Effector CD4-positive, alpha-beta T cell (primary cell): ENCODE measurements at regions not wholly inside any gene's neighbourhood (a gene's known extent, or its start where the extent isn't known, plus 50 kb on each side); places are given as distances from the start of the nearest gene placed in this dataset.
"Not testable (repeated sequence)": the region's sequence is repeated elsewhere in the genome, so short reads cannot be mapped to it uniquely, and the experiment has no call there.

ENCODE experiments used
- DNase-seq: peaks from one replicate; pipeline ENCODE4 v3.0.0-alpha.2; 2020

DNA sequence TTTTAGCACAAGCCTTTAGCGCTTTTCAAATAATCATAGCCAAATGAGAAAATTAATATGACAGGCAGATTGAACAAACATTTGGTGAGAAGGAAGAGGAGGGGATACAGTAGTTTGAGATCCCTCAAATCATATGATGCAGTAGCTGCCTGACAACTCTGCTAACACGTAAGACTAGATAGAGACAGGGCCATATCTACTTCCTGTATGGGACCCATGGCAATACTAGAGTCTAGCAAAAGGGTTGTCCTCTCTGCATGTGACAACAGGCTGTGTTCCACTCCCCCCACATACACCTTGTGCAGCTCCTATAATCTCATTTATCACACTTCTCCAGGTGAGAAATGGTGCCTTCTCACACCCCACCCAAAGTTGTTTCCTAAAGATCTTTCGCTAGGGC is 106.3 kb upstream of the NBPF26 start:
- DNase-seq: not testable (repeated sequence)

DNA sequence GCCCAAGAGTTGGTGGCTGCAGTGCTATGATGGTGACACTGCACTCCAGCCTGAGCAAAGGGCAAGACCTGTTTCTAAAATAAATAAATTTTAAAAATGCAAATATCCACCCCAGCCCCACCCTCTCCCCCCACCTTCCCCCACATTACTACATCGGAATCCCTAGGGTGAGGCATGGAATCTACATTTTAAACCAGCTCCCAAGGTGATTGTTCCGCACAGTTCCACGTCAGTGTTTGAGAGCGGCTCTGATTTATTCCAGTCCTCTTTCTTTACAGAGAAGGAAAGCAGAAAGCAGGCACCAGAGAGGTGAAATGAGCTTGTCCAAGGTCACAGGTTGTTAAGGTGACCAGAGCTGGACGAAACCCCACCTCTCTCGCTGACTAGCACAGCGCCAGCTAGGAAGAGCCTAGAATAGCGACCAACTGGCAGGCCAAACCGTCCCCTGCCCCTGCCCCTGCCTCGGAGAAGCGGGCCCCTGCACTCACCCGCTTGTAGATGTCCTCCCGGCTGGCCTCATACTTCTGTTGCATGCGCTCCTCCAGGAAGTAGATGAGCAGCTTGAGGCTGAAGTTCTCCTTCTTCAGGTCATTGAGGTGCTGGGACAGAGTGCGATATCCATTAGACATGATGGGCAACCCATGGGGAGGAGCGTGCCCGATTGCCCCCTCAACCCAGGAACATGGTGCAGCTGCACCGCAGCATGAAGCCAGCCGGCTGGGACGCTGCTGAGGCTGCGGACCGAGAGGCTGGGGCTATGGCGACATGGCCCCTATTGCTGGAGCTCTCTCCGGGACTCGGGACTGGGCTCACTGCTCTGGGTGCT is 103.7 kb upstream of the NBPF26 start:
- not testable (repeated sequence) for DNase-seq

DNA sequence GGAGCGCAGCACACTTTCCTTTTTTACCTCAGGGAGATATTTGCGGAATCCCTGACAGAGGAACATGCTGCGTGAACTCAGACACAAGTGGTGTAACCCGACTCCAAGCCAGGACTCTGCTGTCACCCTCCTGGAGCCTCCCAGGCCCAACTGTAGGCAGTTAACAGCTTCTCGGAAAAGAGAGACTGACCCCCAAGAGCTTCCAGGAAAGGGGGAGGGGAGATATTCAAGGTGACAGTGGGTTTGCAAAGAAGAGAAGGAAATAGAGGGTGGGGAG is 103.1 kb upstream of the NBPF26 start:
- not testable (repeated sequence) for DNase-seq

DNA sequence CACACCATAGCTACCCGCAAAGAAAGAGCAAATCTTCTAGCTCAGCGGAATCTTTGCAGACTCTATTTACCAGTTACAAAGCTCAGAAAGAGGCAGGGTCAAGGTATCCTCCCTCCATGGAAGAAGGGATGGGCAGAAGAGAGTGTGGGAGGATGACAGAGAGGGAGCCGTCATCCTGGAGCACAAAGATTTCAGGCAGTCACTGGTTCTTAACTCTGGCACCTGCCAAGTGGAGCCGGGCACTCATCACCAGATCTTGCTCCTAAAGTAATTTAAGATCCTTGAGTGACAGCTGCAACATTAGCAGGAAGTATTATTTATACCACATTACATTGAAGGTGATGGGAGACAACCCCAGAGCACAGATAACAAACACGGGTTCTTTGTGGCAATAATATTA is 102.5 kb upstream of the NBPF26 start:
- not testable (repeated sequence) for DNase-seq

DNA sequence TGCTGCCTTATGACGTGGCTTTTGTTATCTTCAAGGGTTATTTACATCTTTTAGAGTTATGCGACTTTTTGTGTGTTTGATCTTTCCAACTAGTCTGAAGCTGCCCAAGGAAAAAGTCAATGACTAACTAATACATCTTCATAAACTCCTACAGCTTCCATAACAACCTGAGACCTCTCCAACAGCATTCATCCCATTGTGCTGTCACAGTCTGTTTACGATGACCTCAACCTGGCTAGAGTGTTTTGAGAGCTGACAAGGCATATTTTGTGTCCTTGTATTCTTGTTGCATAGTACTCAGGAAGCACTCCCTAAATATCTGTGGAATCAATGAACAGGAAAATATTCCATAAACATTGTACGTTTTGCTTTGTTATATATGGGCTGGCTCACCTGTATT is 100.2 kb upstream of the NBPF26 start:
- DNase-seq: not testable (repeated sequence)

DNA sequence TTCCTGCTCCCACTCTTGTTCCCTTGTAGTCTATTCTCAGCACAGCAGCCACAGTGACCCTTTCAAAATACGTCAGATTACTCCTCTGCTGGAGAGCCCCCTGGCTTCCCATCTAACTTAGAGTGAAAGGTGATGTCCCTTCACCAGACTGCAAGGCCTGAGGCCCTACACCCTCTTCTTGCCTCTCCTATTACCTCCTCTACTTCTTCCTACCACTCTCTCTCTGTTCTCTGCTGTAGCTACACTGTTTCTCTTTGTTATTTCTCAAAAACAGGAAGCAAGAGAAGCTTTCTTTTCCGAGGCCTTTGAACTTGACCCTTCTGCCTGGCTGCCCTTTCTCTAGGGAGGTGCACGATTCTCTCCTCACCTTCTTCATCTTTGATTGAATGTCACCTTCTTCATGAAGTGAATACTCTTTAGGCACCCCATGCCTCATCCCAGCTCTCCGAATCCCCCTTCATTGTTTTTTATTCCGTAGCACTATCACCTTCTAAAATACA is 99.1 kb upstream of the NBPF26 start:
- not testable (repeated sequence) for DNase-seq

DNA sequence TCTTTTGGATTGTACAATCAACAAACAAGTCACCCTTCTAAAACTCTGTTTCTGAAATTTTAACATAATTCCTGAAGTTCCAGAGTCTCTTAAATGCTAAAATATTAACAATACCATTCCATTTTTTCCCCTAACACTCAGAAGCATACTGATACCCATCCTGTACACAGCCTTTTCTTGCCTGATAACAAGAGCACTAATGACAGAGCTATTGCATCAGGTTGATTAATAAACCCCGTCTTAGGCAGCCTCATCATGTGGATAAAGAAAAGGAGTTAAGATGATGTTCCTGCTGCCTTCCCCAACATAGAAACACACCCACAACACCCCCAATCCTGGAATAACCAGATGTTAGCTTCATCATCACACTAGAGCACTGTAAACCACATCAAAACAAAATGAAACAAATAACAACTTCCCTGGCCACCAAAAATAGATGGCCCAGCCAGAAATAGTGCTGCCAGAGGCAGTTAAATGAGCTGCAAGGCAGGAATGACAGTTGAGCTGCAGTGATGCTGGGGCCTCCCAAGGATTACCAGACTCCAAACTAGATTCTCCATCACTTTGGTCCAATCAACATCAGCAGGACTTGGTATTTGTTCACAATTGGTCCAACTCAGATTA is 93.8 kb upstream of the NBPF26 start:
- DNase-seq: not testable (repeated sequence)

DNA sequence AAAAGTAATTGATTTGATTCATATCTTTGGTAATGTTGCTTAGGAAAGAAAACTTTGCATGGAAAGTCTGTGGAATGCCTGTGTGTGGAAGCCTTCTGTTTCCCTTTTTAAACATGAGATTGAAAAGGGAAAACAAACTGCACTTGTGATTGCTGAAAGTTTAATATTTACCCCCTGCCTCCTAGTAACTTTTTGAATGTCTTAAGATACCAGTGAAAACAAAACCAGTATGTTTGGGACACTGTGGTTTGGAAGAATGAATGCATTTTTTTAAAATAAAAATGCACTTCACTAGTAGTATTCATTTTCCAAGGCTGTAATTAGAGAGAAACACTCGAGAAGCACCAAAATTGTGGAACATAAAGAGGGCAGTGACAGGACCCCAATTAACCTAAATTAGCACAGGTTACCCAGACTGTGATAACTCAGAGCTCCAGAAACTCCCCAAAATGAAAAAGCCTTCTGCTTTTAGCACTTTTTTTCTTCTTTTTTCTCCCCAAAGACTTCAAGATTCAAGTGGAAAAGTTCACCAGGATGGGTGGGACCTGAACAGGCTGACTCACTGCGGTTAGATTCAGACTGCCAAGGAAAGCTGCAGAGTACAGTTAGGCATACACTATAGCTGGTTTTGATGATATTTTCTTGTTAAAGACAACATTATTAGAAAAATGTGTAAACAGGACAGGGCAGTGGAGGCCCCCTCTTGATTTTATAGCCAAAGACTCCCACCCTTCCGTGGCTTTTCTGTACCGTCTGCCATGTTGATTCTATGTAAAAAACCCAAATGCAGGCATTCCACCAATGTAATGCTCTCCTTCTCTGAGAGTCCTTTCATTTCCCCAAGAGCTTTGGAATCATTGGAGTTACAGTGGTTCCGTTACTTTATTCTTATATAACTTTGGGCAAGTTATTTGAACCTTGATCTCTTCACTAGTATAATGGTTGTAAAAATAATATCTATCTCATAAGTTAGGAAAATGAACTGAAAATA is 88.6 kb upstream of the NBPF26 start:
- DNase-seq: not testable (repeated sequence)

DNA sequence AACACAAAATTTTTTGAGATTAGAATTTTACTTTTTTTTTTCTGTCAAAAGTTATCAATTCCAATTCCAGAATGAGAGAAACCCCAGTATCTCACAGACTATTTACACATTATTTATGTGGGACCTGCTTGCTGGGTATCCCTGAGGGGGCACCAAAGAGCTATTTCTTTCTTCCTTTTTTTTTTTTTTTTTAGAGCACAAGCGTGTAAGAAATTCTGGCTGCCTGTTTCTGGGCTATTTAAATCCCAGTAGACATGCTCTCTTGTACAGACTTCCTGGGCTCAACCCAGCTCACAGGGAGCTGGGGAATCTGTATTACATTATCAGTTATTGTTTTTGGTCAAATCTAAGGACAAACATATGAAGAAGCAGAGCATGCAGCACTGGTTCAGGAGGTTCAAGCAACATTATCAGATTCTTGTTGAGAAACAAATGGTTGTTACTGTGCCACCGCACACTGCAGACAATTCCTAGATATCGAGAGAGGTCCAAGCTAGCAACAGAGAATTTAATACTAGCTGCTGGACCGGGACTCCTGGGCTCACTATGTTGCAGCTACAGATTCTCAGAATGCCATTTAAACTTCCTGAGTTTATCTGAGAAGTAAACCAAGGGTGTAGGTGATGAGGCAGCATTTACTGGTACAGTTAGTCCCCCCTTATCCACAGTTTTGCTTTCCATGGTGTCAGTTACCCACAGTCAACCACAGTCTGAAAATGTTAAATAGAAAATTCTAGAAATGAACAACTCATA is 83.3 kb upstream of the NBPF26 start:
- not testable (repeated sequence) for DNase-seq

DNA sequence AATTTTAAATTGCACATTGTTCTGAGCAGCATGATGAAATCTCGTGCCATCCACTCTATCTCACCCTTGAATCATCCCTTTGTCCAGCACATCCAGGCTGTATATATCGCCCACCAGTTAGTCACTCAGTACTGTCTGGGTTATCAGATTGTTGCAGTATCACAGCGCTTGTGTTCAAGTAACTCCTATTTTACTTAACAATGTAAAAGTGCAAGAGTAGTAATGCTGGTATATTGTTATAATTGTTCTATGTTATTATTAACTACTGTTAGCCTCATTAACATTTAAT is 82.8 kb upstream of the NBPF26 start:
- DNase-seq: not testable (repeated sequence)

DNA sequence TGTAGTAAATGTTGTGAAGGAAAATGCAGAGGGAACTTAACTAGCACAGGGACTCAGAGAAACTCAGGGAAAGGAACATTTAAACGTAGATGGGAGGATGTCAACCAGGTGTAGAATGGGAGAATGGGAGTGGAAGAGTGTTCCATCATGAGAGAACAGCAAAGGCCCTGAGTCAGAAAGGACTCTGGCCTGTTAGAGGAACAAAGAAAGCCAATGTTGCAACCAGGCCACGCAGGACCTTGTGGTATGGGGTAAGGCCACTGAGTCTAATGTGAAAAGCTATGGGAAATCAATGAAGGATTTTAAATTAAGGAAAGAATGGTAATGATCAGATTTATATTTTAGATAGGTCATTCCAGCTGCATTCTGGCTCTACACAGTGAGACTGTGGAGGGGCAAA is 76.6 kb upstream of the NBPF26 start:
- not testable (repeated sequence) for DNase-seq

DNA sequence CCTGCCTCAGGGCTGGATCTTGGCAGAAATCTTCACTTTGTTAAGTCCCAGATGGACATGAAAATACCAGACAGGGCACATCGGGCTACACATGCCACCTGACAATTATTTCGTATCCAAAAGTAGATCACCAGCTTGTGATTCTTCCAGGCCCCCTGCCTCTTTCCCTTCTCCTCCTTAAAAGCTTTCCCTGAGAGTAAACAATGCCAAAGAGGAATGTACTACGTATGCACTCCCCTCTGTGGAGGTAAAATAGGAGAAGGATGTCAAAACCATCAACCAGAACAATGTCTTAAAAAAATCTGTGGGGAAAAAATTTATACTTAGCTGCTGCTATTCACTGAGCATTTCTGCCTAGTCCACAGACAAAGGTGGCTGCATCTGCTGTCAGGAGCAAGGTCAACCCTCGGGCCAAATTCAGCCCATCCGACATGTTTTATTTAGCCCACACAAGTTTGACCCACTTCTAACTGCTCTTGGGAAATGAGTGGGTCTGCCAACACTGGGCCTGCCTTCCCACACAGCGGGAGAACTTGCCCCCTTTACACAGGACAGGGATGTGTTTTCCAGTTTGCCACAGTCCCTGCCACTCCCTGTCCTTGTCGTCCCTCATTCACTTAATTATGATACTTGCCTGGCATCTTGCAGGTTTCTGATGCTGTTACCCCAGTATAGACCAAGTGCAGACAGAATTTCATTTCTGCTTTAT is 74.7 kb upstream of the NBPF26 start:
- DNase-seq: not testable (repeated sequence)

DNA sequence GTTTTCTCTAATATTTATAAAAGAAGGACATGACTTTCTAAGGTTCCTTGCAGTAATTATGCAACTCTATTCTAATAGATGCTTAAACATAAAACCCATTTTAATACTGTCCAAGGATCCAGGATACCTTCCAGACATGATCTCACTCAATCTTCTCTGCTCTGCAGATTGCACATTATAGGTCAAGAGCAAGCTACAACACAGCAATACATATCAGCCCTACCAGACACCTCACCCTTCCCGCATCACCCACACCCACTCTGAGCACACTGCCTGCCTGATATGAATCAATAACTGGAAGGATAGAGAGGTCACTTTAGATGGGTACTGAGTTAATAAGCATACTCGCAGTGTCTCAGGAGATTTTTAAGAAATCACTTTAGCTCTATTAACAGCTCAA is 74.0 kb upstream of the NBPF26 start:
- not testable (repeated sequence) for DNase-seq

DNA sequence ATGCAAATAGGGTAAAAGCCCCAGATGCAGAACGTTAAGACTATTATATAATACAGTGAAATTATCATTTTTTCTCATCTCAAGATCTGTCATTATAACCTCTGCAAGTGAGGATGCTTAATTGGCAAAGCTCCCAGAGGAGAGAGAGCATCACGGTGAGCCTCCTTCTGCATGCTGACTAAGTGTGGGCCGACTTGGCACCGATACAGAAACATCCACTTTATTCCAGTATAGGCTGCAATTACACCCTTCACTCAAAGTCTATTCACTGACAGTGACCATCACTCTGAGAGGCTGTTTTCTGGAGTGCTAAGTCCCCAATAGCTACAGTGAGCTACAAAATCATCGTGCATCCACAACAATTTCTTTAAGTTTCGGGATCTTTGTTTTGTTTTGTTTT is 69.6 kb upstream of the NBPF26 start:
- DNase-seq: not testable (repeated sequence)

DNA sequence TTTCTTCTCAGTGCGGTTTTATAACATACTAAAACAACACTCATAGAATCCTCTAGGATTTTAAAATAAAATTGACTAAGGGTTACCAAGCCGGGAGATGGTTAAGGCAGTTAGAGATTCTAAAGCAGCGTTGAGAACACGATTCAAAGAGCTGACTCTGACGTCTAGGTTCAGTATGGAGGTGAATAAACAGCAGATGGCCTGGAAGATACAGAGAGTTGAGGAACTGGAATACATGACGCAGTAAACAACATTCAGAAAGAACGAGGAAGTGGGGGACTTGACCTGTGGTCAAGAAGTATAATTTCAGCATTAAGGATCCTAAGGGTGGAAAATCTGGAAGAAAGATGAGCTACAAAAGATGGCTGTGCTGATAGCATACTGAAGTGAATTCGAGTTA is 68.4 kb upstream of the NBPF26 start:
- not testable (repeated sequence) for DNase-seq

DNA sequence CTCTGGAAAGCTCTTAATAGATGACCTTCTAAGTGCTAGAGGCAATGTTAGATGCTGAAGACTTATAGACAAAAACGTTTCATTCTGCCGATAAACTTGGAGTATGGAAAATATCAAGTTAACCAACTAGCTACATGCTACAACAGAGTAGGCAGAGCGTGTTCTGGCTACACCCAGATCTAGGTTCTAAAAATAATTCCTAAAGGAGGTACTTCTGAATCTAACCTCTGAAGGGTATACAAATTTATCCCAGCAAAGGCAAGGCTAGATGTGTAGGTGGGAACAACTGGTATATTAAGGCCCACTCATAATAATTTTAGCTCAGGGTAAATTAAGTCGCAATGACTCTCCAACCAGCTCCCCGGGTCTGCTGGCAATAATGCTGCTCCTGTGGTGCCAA is 67.6 kb upstream of the NBPF26 start:
- not testable (repeated sequence) for DNase-seq

DNA sequence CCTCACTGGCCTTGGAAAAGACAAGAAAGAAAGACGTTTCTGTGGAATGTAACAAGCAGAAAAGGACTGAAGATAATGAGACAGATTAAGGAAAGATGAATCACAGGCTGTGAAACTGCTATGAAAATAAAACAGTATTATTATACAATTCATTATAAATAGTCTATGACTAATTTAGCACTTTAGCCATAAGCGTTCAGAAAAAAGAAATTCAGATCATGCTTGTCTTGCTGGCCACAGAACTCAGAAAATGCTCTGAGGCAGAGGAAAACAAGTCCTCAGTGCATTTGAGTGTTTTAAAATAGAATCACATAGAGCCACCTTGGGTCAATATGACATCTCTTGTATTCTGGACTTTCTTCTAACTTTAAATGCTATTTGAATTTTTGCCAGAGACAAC is 65.9 kb upstream of the NBPF26 start:
- DNase-seq: not testable (repeated sequence)

DNA sequence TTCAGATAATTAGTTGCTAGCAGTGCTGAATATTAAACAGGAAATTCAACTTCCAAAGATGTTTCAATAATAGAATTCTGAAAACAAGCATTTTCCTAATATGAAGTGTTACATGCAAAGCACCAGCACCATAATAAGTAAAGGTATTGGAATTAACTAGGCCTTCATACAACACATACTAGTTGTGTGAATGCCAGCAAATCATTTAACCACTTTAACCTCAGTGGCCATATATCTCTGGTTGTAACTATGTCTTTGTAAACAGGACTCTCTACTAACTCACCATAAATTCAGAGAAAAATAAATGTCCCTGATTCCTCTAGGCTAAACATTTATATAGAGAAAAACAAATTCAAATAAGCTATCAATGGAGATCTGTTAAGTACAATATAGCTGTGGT is 65.1 kb upstream of the NBPF26 start:
- DNase-seq: not testable (repeated sequence)

DNA sequence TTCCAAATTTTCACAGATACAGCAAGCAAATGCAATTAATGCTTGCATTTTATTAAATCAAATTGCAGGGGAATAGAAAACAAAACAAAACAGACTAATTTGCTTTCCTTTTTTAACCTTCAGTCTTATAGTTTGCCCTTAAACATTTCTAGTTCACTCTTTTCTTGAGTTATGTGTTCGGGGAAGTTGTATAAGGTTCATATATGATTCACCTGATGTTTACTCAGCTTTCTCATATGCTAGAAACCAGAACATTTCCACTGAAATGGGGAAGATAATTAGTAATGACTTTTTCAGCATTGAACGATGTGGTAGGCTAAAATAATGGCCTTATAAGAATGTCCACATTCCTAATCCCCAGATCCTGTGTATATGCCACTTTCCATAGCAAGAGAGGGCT is 64.6 kb upstream of the NBPF26 start:
- DNase-seq: not testable (repeated sequence)

DNA sequence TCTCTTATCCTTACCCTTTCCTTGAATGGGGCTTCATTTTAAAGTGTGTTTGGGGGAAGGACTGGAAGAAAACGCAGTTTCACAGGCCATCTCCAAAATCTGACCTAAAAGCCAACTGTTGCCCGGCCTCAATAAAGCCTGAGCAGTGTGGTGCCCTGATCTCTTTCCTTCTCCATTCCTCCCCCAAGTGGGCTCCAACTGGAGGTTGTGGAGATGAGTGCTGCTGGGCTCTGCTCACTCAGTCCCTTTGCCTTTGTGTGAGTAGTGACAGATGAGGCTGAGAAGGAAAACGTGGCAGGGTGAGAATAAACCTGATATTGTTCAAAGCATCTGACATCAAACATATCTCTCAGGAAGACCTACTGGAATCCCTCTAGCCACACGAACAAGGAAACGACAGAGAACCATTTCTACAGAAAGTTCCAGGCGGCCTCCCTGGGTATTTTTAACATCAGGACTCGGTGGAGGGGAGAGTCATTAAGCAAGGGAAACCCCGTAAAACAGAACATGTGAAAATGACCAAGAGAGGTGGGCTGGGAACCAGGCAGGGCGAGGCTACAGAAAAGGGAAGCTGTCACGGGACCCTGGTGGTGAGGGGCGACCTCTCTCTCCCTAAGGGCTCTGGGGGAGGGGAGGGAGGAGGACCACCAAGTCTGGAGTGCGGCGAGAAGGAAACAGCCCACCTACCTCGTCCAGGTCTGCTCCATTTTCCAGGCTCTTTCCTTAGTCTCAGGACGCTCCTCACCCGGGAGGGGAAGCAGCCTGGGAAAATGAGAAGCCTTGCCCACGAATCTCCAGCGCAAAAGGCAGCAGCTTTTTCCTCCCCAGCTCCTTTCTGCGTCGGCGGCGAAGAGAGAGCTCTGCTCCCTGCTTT is 59.1 kb upstream of the NBPF26 start:
- DNase-seq: not testable (repeated sequence)

DNA sequence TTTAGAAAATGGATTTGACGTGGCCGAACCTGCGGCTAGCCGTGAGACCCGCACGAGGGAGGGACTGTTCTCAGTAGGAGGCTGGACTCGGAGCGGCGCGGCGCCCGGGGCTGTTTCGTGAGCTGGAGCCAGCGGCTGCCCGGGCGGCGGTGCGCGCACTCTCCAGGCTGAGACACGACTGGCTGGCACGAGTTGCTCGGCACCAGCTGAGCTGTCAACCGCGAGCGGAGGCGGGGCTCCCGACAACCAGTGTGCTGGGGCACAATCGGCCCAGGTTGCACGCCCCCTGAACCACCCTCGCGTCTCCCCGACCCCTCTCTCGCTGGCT is 58.5 kb upstream of the NBPF26 start:
- not testable (repeated sequence) for DNase-seq
